Activated naive CD4-positive, alpha-beta T cell treated with anti-CD3 and anti-CD28 coated beads for 36 hours (primary cell): ENCODE measurements at regions not wholly inside any gene's neighbourhood (a gene's known extent, or its start where the extent isn't known, plus 50 kb on each side); places are given as distances from the start of the nearest gene placed in this dataset.
"Not testable (repeated sequence)": the region's sequence is repeated elsewhere in the genome, so short reads cannot be mapped to it uniquely, and the experiment has no call there.

Experiments used
- CTCF ChIA-PET: fragments of 350-600 bp; sonication (Branson Sonifier 250); formaldehyde crosslinking; loops from one replicate; lab custom pipeline; 2021; ENCODE audit warnings: antibody characterized with exemption; lab: Charles Lee
- DNase-seq: peaks from one replicate; pipeline ENCODE4 v3.0.0-alpha.2; 2020
- H3K27ac Mint-ChIP-seq: one replicate; pipeline ENCODE4 v1.8.0; 2021; ENCODE audit warnings: mild to moderate bottlenecking, mixed read lengths
- H3K27me3 Mint-ChIP-seq: one replicate; pipeline ENCODE4 v1.8.0; 2021; ENCODE audit warnings: low read depth, mixed read lengths
- H3K36me3 Mint-ChIP-seq: one replicate; pipeline ENCODE4 v1.8.0; 2021; ENCODE audit warnings: low read depth, mixed read lengths
- H3K4me1 Mint-ChIP-seq: one replicate; pipeline ENCODE4 v1.8.0; 2021; ENCODE audit warnings: low read depth, mixed read lengths
- H3K4me3 Mint-ChIP-seq: one replicate; pipeline ENCODE4 v1.8.0; 2021; ENCODE audit warnings: mild to moderate bottlenecking, moderate library complexity, mixed read lengths
- H3K9me3 Mint-ChIP-seq: one replicate; pipeline ENCODE4 v1.8.0; 2021; ENCODE audit warnings: mixed read lengths
- intact Hi-C: fragments of 100-400 bp; cut with micrococcal nuclease; formaldehyde crosslinking; loops from one replicate; pipeline ENCODE4 v1.15.1; 2023

GRCh38 chrX:7409866-7410265, 261.9 kb upstream of the PUDP start:
- no peaks in the 10 kb centered on the region for H3K4me1 Mint-ChIP-seq
- H3K9me3 Mint-ChIP-seq = peaks cover 1% of the 10 kb centered on the region
- CTCF ChIA-PET = no interaction called here
- intact Hi-C loops = no loop called here
- no peak overlapping the region for H3K27ac Mint-ChIP-seq
- no peak overlapping the region for H3K4me3 Mint-ChIP-seq
- no peaks in the 10 kb centered on the region for H3K27me3 Mint-ChIP-seq
- DNase-seq = no peak
- no peaks in the 10 kb centered on the region for H3K36me3 Mint-ChIP-seq

- CTCF ChIA-PET = no interaction called here
- no peaks in the 10 kb centered on the region for H3K4me1 Mint-ChIP-seq
Measured at GRCh38 chrX:7399373-7399772, 251.4 kb upstream of the PUDP start.

GRCh38 chrX:7390441-7390840, 242.5 kb upstream of the PUDP start:
- no peaks in the 10 kb centered on the region for H3K36me3 Mint-ChIP-seq
- DNase-seq = no peak
- H3K4me1 Mint-ChIP-seq = no peaks in the 10 kb centered on the region
- no peak overlapping the region for H3K27ac Mint-ChIP-seq
- no peak overlapping the region for H3K4me3 Mint-ChIP-seq
- H3K27me3 Mint-ChIP-seq = no peaks in the 10 kb centered on the region
- intact Hi-C loops = no loop called here
- no peaks in the 10 kb centered on the region for H3K9me3 Mint-ChIP-seq
- CTCF ChIA-PET = no interaction called here

More at GRCh38 chrX:7399373-7399772, 251.4 kb upstream of the PUDP start:
- intact Hi-C loops = no loop called here
- no peak overlapping the region for H3K27ac Mint-ChIP-seq
- H3K9me3 Mint-ChIP-seq = peaks cover 1% of the 10 kb centered on the region
- no peaks in the 10 kb centered on the region for H3K27me3 Mint-ChIP-seq
- H3K4me3 Mint-ChIP-seq = no peak overlapping the region
- H3K36me3 Mint-ChIP-seq = no peaks in the 10 kb centered on the region
- no peak for DNase-seq

- H3K9me3 Mint-ChIP-seq = no peaks in the 10 kb centered on the region
- intact Hi-C loops = no loop called here
- CTCF ChIA-PET = no interaction called here
- H3K4me3 Mint-ChIP-seq = no peak overlapping the region
- H3K27ac Mint-ChIP-seq = no peak overlapping the region
- H3K4me1 Mint-ChIP-seq = no peaks in the 10 kb centered on the region
- no peaks in the 10 kb centered on the region for H3K27me3 Mint-ChIP-seq
- DNase-seq = no peak
- no peaks in the 10 kb centered on the region for H3K36me3 Mint-ChIP-seq
Measured at GRCh38 chrX:7389576-7389975, 241.6 kb upstream of the PUDP start.

GRCh38 chrX:7385131-7385530, 237.2 kb upstream of the PUDP start:
- Mint-ChIP-seq H3K9me3 (no peaks in the 10 kb centered on the region), H3K27ac (no peak overlapping the region), H3K4me1 (no peaks in the 10 kb centered on the region), H3K36me3 (no peaks in the 10 kb centered on the region), H3K4me3 (no peak overlapping the region), H3K27me3 (no peaks in the 10 kb centered on the region)
- no peak for DNase-seq
- CTCF ChIA-PET = no interaction called here
- intact Hi-C loops = no loop called here

- no peak overlapping the region for H3K4me3 Mint-ChIP-seq
- no peak for DNase-seq
- H3K9me3 Mint-ChIP-seq = no peaks in the 10 kb centered on the region
- H3K27ac Mint-ChIP-seq = no peak overlapping the region
- CTCF ChIA-PET = no interaction called here
- H3K36me3 Mint-ChIP-seq = no peaks in the 10 kb centered on the region
- no peaks in the 10 kb centered on the region for H3K4me1 Mint-ChIP-seq
- no peaks in the 10 kb centered on the region for H3K27me3 Mint-ChIP-seq
- intact Hi-C loops = no loop called here
Measured at GRCh38 chrX:7378406-7378805, 230.5 kb upstream of the PUDP start.

- Mint-ChIP-seq H3K4me3 (no peak overlapping the region), H3K27ac (no peak overlapping the region), H3K9me3 (peaks cover 4% of the 10 kb centered on the region), H3K36me3 (no peaks in the 10 kb centered on the region), H3K4me1 (no peaks in the 10 kb centered on the region), H3K27me3 (no peaks in the 10 kb centered on the region)
- intact Hi-C loops = no loop called here
- DNase-seq = no peak
- CTCF ChIA-PET = no interaction called here
Measured at GRCh38 chrX:7372825-7373525, 225.0 kb upstream of the PUDP start.

- intact Hi-C loops = no loop called here
Measured at GRCh38 chrX:7362111-7362510, 214.2 kb upstream of the PUDP start.

GRCh38 chrX:7351926-7352325, 204.0 kb upstream of the PUDP start:
- no peaks in the 10 kb centered on the region for H3K27me3 Mint-ChIP-seq
- no peak overlapping the region for H3K4me3 Mint-ChIP-seq
- no peak for DNase-seq
- no peaks in the 10 kb centered on the region for H3K4me1 Mint-ChIP-seq
- CTCF ChIA-PET = no interaction called here
- no peaks in the 10 kb centered on the region for H3K9me3 Mint-ChIP-seq
- H3K27ac Mint-ChIP-seq = no peak overlapping the region
- intact Hi-C loops = no loop called here
- H3K36me3 Mint-ChIP-seq = no peaks in the 10 kb centered on the region

More at GRCh38 chrX:7362111-7362510, 214.2 kb upstream of the PUDP start:
- DNase-seq = no peak
- no peaks in the 10 kb centered on the region for H3K9me3 Mint-ChIP-seq
- no peaks in the 10 kb centered on the region for H3K27me3 Mint-ChIP-seq
- peak overlapping the region; percentile 24 for H3K27ac Mint-ChIP-seq
- H3K36me3 Mint-ChIP-seq = no peaks in the 10 kb centered on the region
- CTCF ChIA-PET = no interaction called here
- no peak overlapping the region for H3K4me3 Mint-ChIP-seq
- H3K4me1 Mint-ChIP-seq = no peaks in the 10 kb centered on the region

- Mint-ChIP-seq H3K9me3 (no peaks in the 10 kb centered on the region), H3K36me3 (no peaks in the 10 kb centered on the region), H3K27me3 (no peaks in the 10 kb centered on the region), H3K27ac (no peak overlapping the region), H3K4me3 (no peak overlapping the region), H3K4me1 (no peaks in the 10 kb centered on the region)
- CTCF ChIA-PET = no interaction called here
- no peak for DNase-seq
- intact Hi-C loops = no loop called here
Measured at GRCh38 chrX:7347465-7347864, 199.5 kb upstream of the PUDP start.

GRCh38 chrX:7346021-7346420, 198.1 kb upstream of the PUDP start:
- intact Hi-C loops = no loop called here
- peaks cover 2% of the 10 kb centered on the region for H3K36me3 Mint-ChIP-seq
- H3K9me3 Mint-ChIP-seq = no peaks in the 10 kb centered on the region
- H3K27me3 Mint-ChIP-seq = no peaks in the 10 kb centered on the region
- CTCF ChIA-PET = no interaction called here
- no peak for DNase-seq
- no peaks in the 10 kb centered on the region for H3K4me1 Mint-ChIP-seq
- no peak overlapping the region for H3K4me3 Mint-ChIP-seq
- no peak overlapping the region for H3K27ac Mint-ChIP-seq

- Mint-ChIP-seq H3K27me3 (no peaks in the 10 kb centered on the region), H3K27ac (no peak overlapping the region), H3K4me3 (no peak overlapping the region), H3K36me3 (peaks cover 2% of the 10 kb centered on the region), H3K4me1 (no peaks in the 10 kb centered on the region), H3K9me3 (no peaks in the 10 kb centered on the region)
- CTCF ChIA-PET = no interaction called here
- intact Hi-C loops = no loop called here
- DNase-seq = no peak
Measured at GRCh38 chrX:7343181-7343580, 195.2 kb upstream of the PUDP start.

- H3K27ac Mint-ChIP-seq, DNase-seq, H3K27me3 Mint-ChIP-seq, H3K36me3 Mint-ChIP-seq, H3K4me3 Mint-ChIP-seq, intact Hi-C loops, CTCF ChIA-PET, H3K9me3 Mint-ChIP-seq, H3K4me1 Mint-ChIP-seq: not testable (repeated sequence)
Measured at GRCh38 chrX:7335816-7336362, 187.9 kb upstream of the PUDP start.
